Activated CD4-positive, alpha-beta T cell treated with anti-CD3 and anti-CD28 coated beads, Interleukin-2, amount 10 ng/mL, durations not matched to agents 24 days and 14 days (primary cell): ENCODE measurements at regions not wholly inside any gene's neighbourhood (a gene's known extent, or its start where the extent isn't known, plus 50 kb on each side); places are given as distances from the start of the nearest gene placed in this dataset.
"Not testable (repeated sequence)": the region's sequence is repeated elsewhere in the genome, so short reads cannot be mapped to it uniquely, and the experiment has no call there.

Source experiments
- DNase-seq: peaks from one replicate; pipeline ENCODE4 v3.0.0; 2022
- H3K27ac Mint-ChIP-seq: one replicate; pipeline ENCODE4 v1.8.0; 2022; ENCODE audit warnings: mild to moderate bottlenecking, mixed read lengths
- H3K27me3 Mint-ChIP-seq: one replicate; pipeline ENCODE4 v1.8.0; 2022; ENCODE audit warnings: mixed read lengths
- H3K36me3 Mint-ChIP-seq: one replicate; pipeline ENCODE4 v1.8.0; 2022; ENCODE audit warnings: low read depth, mild to moderate bottlenecking, mixed read lengths
- H3K4me1 Mint-ChIP-seq: one replicate; pipeline ENCODE4 v1.8.0; 2021; ENCODE audit warnings: mixed read lengths
- H3K4me3 Mint-ChIP-seq: one replicate; pipeline ENCODE4 v1.8.0; 2022; ENCODE audit warnings: mild to moderate bottlenecking, moderate library complexity, mixed read lengths
- H3K9me3 Mint-ChIP-seq: one replicate; pipeline ENCODE4 v1.8.0; 2021; ENCODE audit warnings: mixed read lengths
- intact Hi-C: fragments of 100-400 bp; cut with micrococcal nuclease; formaldehyde crosslinking; loops from one replicate; pipeline ENCODE4 v1.15.1; 2023

DNA sequence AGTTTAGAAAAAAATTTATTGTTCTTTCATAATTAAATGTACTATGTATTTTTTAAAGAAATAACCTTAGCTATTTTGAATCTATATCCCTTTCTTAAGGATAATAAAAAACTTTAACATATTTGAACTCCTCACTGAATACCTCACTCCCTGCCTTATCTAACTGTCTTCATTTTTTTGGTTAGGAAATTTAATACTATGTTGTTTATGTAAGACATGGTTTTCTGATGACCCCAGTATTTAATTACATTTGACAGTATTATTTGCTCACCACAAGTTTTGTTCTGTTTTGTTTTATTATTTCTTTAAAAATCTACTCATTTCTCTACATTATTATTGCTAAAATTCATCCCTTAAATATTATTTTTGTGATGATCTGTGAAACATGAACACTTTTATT is 394.4 kb upstream of the ADGRB3 start:
- H3K4me1 Mint-ChIP-seq = no peaks in the 10 kb centered on the region
- no peak overlapping the region for H3K4me3 Mint-ChIP-seq
- H3K9me3 Mint-ChIP-seq = no peaks in the 10 kb centered on the region
- intact Hi-C loops = no loop called here
- DNase-seq = no peak
- H3K36me3 Mint-ChIP-seq = no peaks in the 10 kb centered on the region
- H3K27ac Mint-ChIP-seq = no peak overlapping the region
- no peaks in the 10 kb centered on the region for H3K27me3 Mint-ChIP-seq

DNA sequence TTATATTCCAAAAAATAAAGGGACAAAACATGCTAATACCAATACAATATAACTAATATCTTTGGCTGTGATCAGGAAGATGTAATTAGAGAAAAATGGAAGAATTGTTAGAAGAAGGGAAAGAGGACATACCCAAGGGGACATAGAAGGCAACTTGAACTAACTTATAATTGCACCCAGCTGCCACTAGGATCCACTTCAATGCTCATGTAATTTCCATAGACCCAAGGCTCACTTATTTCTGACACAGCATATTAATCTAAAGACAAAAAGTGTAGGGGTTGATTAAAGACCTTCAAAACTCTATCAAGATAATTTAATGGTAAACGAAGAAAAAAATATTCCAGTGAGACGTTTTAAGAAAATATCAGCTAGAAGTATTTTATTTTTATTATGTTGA is 396.0 kb upstream of the ADGRB3 start:
- intact Hi-C loops = no loop called here
- Mint-ChIP-seq H3K4me3 (no peak overlapping the region), H3K27me3 (no peaks in the 10 kb centered on the region), H3K36me3 (no peaks in the 10 kb centered on the region), H3K4me1 (no peaks in the 10 kb centered on the region), H3K9me3 (no peaks in the 10 kb centered on the region), H3K27ac (no peak overlapping the region)
- DNase-seq = no peak

DNA sequence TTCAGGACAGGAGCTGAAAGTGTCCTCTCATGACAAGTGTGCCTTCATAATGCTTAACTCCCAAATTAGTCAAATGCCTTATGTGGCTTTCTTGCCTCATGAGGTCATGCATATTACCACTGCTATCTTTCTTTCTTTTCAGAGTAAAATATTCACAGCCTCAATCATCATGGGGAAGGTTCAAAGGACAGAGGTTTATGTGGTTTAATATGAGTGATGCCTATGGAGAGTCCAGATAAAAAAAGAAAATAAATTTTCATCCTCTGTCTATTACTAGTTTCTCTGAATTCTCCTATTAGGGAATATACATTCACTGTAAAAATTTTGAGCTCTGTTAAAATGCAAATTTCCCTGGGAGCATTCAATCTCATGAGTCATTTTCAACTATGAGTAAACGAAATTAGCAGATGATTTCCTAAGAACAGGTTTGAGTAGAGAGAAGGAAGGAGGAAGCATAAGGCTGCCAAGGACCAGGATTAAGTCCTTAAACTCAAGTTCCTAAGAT is 396.9 kb upstream of the ADGRB3 start:
- H3K27me3 Mint-ChIP-seq = no peaks in the 10 kb centered on the region
- no peaks in the 10 kb centered on the region for H3K36me3 Mint-ChIP-seq
- H3K27ac Mint-ChIP-seq = no peak overlapping the region
- H3K4me3 Mint-ChIP-seq = no peak overlapping the region
- intact Hi-C loops = no loop called here
- H3K9me3 Mint-ChIP-seq = no peaks in the 10 kb centered on the region
- no peak for DNase-seq
- no peaks in the 10 kb centered on the region for H3K4me1 Mint-ChIP-seq

GRCh38 chr6:68237205-68237604 is 397.9 kb upstream of the ADGRB3 start:
- no peaks in the 10 kb centered on the region for H3K36me3 Mint-ChIP-seq
- DNase-seq = no peak
- H3K9me3 Mint-ChIP-seq = no peaks in the 10 kb centered on the region
- H3K4me3 Mint-ChIP-seq = no peak overlapping the region
- H3K27ac Mint-ChIP-seq = no peak overlapping the region
- H3K27me3 Mint-ChIP-seq = no peaks in the 10 kb centered on the region
- no peaks in the 10 kb centered on the region for H3K4me1 Mint-ChIP-seq
- intact Hi-C loops = no loop called here

- DNase-seq = no peak
- Mint-ChIP-seq H3K36me3 (no peaks in the 10 kb centered on the region), H3K4me1 (no peaks in the 10 kb centered on the region), H3K4me3 (no peak overlapping the region), H3K27me3 (no peaks in the 10 kb centered on the region), H3K27ac (no peak overlapping the region), H3K9me3 (no peaks in the 10 kb centered on the region)
- intact Hi-C loops = no loop called here
Observed at GRCh38 chr6:68235326-68235784, 399.7 kb upstream of the ADGRB3 start.

DNA sequence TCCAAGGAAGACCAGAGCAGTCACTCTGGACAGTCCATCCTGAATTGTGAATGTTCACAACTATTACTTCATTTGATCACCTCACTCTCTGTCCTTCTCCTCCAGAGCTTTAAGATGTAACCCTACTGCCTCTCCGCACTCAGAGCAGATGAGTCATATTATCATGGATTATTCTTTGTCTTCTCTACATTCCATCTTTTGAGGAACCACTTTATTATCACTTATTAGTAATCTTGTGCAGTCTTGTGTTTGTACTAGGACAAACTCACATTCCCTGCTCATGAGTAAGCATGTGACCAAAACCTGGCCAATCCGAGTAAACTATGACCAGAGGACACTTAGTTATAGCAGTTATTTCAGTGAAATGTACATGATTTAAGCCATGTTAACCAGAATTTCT is 401.5 kb upstream of the ADGRB3 start:
- no peak overlapping the region for H3K4me3 Mint-ChIP-seq
- H3K36me3 Mint-ChIP-seq = no peaks in the 10 kb centered on the region
- no peaks in the 10 kb centered on the region for H3K27me3 Mint-ChIP-seq
- no peaks in the 10 kb centered on the region for H3K4me1 Mint-ChIP-seq
- no peaks in the 10 kb centered on the region for H3K9me3 Mint-ChIP-seq
- no peak overlapping the region for H3K27ac Mint-ChIP-seq
- DNase-seq = no peak
- intact Hi-C loops = no loop called here

GRCh38 chr6:68229566-68229965 is 405.5 kb upstream of the ADGRB3 start:
- H3K9me3 Mint-ChIP-seq = no peaks in the 10 kb centered on the region
- intact Hi-C loops = no loop called here
- no peak overlapping the region for H3K4me3 Mint-ChIP-seq
- no peaks in the 10 kb centered on the region for H3K36me3 Mint-ChIP-seq
- no peak overlapping the region for H3K27ac Mint-ChIP-seq
- no peaks in the 10 kb centered on the region for H3K27me3 Mint-ChIP-seq
- no peaks in the 10 kb centered on the region for H3K4me1 Mint-ChIP-seq
- no peak for DNase-seq

DNA sequence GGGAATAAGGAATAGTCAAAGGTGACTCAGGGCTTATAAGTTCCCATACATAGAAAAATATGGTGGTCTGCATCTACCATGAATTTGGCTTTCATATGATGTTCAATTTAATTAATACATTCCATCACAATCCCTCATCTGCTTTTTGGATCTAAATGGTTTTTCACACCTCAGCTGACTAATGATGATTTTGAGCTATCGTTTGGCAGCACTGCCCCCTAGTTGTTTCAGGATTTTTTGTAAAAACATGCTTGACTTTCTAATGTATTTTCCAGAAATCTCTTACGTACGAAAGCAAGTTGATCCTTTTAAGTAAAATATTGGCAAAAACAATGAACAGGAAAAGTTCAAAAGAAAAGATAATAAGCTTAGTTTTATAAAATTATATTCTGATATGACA is 408.6 kb upstream of the ADGRB3 start:
- no peaks in the 10 kb centered on the region for H3K27me3 Mint-ChIP-seq
- intact Hi-C loops = no loop called here
- H3K36me3 Mint-ChIP-seq = no peaks in the 10 kb centered on the region
- no peak overlapping the region for H3K27ac Mint-ChIP-seq
- no peaks in the 10 kb centered on the region for H3K9me3 Mint-ChIP-seq
- no peaks in the 10 kb centered on the region for H3K4me1 Mint-ChIP-seq
- DNase-seq = no peak
- H3K4me3 Mint-ChIP-seq = no peak overlapping the region

DNA sequence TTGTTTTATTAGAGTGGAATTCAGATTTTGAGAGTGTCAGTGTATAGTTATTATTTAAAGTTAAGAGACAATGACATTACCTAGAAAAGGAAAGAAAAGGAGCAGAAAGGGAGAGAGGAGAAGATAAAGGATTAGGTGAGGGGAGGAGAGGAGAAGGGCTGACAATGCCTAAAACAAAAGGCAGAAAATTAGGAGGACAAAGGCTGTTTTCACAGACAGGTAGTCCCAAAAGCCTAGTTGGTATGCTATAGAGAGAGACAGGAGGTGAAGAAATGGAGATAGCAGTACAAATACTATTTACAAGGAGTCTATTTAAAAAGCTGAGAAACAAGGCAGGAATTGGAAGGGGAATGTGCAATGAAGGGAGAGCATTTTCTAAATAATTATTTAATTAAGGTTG is 409.4 kb upstream of the ADGRB3 start:
- Mint-ChIP-seq H3K4me1 (no peaks in the 10 kb centered on the region), H3K27me3 (no peaks in the 10 kb centered on the region), H3K27ac (no peak overlapping the region), H3K9me3 (no peaks in the 10 kb centered on the region), H3K36me3 (no peaks in the 10 kb centered on the region), H3K4me3 (no peak overlapping the region)
- intact Hi-C loops = no loop called here
- no peak for DNase-seq

- Mint-ChIP-seq H3K27ac (no peak overlapping the region), H3K9me3 (no peaks in the 10 kb centered on the region), H3K4me3 (no peak overlapping the region), H3K36me3 (no peaks in the 10 kb centered on the region), H3K4me1 (no peaks in the 10 kb centered on the region), H3K27me3 (no peaks in the 10 kb centered on the region)
- intact Hi-C loops = no loop called here
- DNase-seq = no peak
Observed at GRCh38 chr6:68211242-68211795, 423.8 kb upstream of the ADGRB3 start.

GRCh38 chr6:68207612-68208011 is 427.5 kb upstream of the ADGRB3 start:
- H3K27me3 Mint-ChIP-seq, intact Hi-C loops, H3K4me3 Mint-ChIP-seq, H3K27ac Mint-ChIP-seq, DNase-seq, H3K9me3 Mint-ChIP-seq, H3K36me3 Mint-ChIP-seq, H3K4me1 Mint-ChIP-seq: not testable (repeated sequence)

GRCh38 chr6:68200929-68201328 is 434.2 kb upstream of the ADGRB3 start:
- H3K27me3 Mint-ChIP-seq = no peaks in the 10 kb centered on the region
- DNase-seq = no peak
- no peaks in the 10 kb centered on the region for H3K9me3 Mint-ChIP-seq
- H3K27ac Mint-ChIP-seq = no peak overlapping the region
- H3K36me3 Mint-ChIP-seq = no peaks in the 10 kb centered on the region
- no peak overlapping the region for H3K4me3 Mint-ChIP-seq
- no peaks in the 10 kb centered on the region for H3K4me1 Mint-ChIP-seq
- intact Hi-C loops = no loop called here

GRCh38 chr6:68197356-68197755 is 437.7 kb upstream of the ADGRB3 start:
- intact Hi-C loops = no loop called here
- Mint-ChIP-seq H3K4me3 (no peak overlapping the region), H3K4me1 (no peaks in the 10 kb centered on the region), H3K36me3 (no peaks in the 10 kb centered on the region), H3K27ac (no peak overlapping the region), H3K27me3 (no peaks in the 10 kb centered on the region), H3K9me3 (no peaks in the 10 kb centered on the region)
- no peak for DNase-seq

DNA sequence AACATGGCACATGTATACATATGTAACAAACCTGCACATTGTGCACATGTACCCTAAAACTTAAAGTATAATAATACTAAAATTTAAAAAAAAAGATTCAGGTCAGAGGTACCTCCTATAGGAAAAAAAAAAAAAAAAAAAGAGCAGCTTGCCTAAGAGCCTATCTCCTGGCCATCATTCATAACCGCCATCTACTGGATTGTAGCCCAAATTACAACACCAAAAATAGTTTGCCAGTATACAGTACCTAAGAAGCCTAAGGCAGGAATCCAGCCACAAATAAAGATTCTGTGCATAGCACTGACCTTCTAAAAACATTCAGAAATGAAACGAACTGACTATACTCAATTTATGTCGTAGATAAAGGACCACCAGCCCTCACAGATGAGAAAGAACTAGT is 438.4 kb upstream of the ADGRB3 start:
- H3K36me3 Mint-ChIP-seq = no peaks in the 10 kb centered on the region
- no peak overlapping the region for H3K27ac Mint-ChIP-seq
- intact Hi-C loops = no loop called here
- H3K9me3 Mint-ChIP-seq = no peaks in the 10 kb centered on the region
- no peak for DNase-seq
- H3K27me3 Mint-ChIP-seq = no peaks in the 10 kb centered on the region
- H3K4me3 Mint-ChIP-seq = no peak overlapping the region
- no peaks in the 10 kb centered on the region for H3K4me1 Mint-ChIP-seq

DNA sequence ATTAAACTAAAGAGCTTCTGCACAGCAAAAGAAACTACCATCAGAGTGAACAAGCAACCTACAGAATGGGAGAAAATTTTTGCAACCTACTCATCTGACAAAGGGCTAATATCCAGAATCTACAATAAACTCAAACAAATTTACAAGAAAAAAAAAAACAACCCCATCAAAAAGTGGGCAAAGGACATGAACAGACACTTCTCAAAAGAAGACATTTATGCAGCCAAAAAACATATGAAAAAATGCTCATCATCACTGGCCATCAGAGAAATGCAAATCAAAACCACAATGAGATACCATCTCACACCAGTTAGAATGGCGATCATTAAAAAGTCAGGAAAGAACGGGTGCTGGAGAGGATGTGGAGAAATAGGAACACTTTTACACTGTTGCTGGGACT is 439.3 kb upstream of the ADGRB3 start:
- H3K4me3 Mint-ChIP-seq, H3K36me3 Mint-ChIP-seq, H3K27ac Mint-ChIP-seq, H3K9me3 Mint-ChIP-seq, intact Hi-C loops, DNase-seq, H3K4me1 Mint-ChIP-seq, H3K27me3 Mint-ChIP-seq: not testable (repeated sequence)
